Keratinocyte (primary cell): ENCODE measurements at regions not wholly inside any gene's neighbourhood (a gene's known extent, or its start where the extent isn't known, plus 50 kb on each side); places are given as distances from the start of the nearest gene placed in this dataset.

Experiments
- DNase-seq: peaks from one replicate; pipeline ENCODE4 v3.0.0-alpha.2; 2011; ENCODE audit warnings: low read depth, missing footprints, low spot score
- FAIRE-seq: peaks from 2 replicates; lab custom pipeline; 2011; peaks lifted over from hg19 to GRCh38; lab: Jason Lieb, UNC
- H2AFZ ChIP-seq: 2 replicates; pipeline ENCODE4 v1.6.0; 2012; ENCODE audit warnings: low read length, control low read depth, inconsistent platforms; ENCODE audit not compliant: control insufficient read depth
- H3K27ac ChIP-seq: 2 replicates; pipeline ENCODE4 v1.5.1; 2011; ENCODE audit warnings: low read length; ENCODE audit not compliant: control insufficient read depth, insufficient read depth
- H3K27me3 ChIP-seq: 3 replicates; pipeline ENCODE4 v1.6.0; 2011; ENCODE audit warnings: low read length; ENCODE audit not compliant: control insufficient read depth, insufficient read depth; ENCODE audit errors: extremely low read depth
- H3K36me3 ChIP-seq, 2 experiments: 2 replicates in 1 of 2; 3 replicates in 1 of 2; pipeline ENCODE4 v1.5.1; 2011; ENCODE audit warnings: low read length in 2 of 2, mild to moderate bottlenecking in 1 of 2; ENCODE audit not compliant: control insufficient read depth in 2 of 2, insufficient read depth in 2 of 2; ENCODE audit errors: extremely low read depth in 1 of 2
- H3K4me1 ChIP-seq: 3 replicates; pipeline ENCODE4 v1.5.1; 2011; ENCODE audit warnings: low read length; ENCODE audit not compliant: control insufficient read depth, insufficient read depth; ENCODE audit errors: extremely low read depth
- H3K4me2 ChIP-seq: 3 replicates; pipeline ENCODE4 v1.6.0; 2011; ENCODE audit warnings: low read depth, low read length; ENCODE audit not compliant: control insufficient read depth, insufficient read depth; ENCODE audit errors: extremely low read depth
- H3K4me3 ChIP-seq, 3 experiments: fragments of 200-600 bp in 1 of 3; sonication (generic) in 1 of 3; 2 replicates in 2 of 3; 3 replicates in 1 of 3; pipeline ENCODE4 v1.5.1; 2011 to 2016; ENCODE audit warnings: low read length in 3 of 3, mild to moderate bottlenecking in 3 of 3, control low read depth in 2 of 3, inconsistent platforms in 1 of 3, low read depth in 1 of 3, mixed read lengths in 1 of 3, mixed run types in 1 of 3, moderate library complexity in 1 of 3; ENCODE audit not compliant: control insufficient read depth in 2 of 3, insufficient read depth in 2 of 3; ENCODE audit errors: extremely low read depth in 1 of 3
- H3K79me2 ChIP-seq: 2 replicates; pipeline ENCODE4 v1.6.0; 2012; ENCODE audit warnings: low read length; ENCODE audit not compliant: control insufficient read depth, insufficient read depth
- H3K9ac ChIP-seq: 3 replicates; pipeline ENCODE4 v1.6.0; 2011; ENCODE audit warnings: low read length; ENCODE audit not compliant: control insufficient read depth, insufficient read depth; ENCODE audit errors: extremely low read depth
- H3K9me1 ChIP-seq: 3 replicates; pipeline ENCODE4 v1.6.0; 2011; ENCODE audit warnings: low read length; ENCODE audit not compliant: control insufficient read depth, insufficient read depth; ENCODE audit errors: extremely low read depth
- H3K9me3 ChIP-seq: 2 replicates; pipeline ENCODE4 v1.5.1; 2012; ENCODE audit warnings: low read depth, low read length; ENCODE audit not compliant: control insufficient read depth
- H4K20me1 ChIP-seq: 3 replicates; pipeline ENCODE4 v1.6.0; 2011; ENCODE audit warnings: low read length; ENCODE audit not compliant: control insufficient read depth, insufficient read depth; ENCODE audit errors: extremely low read depth
- CTCF ChIP-seq, 3 experiments: IDR thresholded peaks in 1 of 3; conservative IDR thresholded peaks in 1 of 3; optimal IDR thresholded peaks in 1 of 3; 2 replicates in 2 of 3; 3 replicates in 1 of 3; pipeline versions ENCODE3 to v1.5.1; 2011; ENCODE audit warnings: low read length in 3 of 3, mild to moderate bottlenecking in 3 of 3, moderate library complexity in 2 of 3, control low read depth in 1 of 3, inconsistent platforms in 1 of 3; ENCODE audit not compliant: insufficient read depth in 2 of 3; ENCODE audit errors: extremely low read depth in 1 of 3
- EZH2 ChIP-seq: IDR thresholded peaks from one replicate; pipeline ENCODE4 v1.6.1; 2012; ENCODE audit warnings: inconsistent platforms, mild to moderate bottlenecking, low read length, moderate library complexity
- dilution Hi-C: fragments of 300-500 bp; cut with MboI; formaldehyde crosslinking; loops from one replicate; pipeline ENCODE4 v1.7.0; 2020; ENCODE audit warnings: low sequenced_read_pairs; ENCODE audit not compliant: extremely low pct_ligation_motif_present

GRCh38 chrX:65903750-65904149, 136.1 kb downstream of the VSIG4 start:
- DNase-seq (no peak), FAIRE-seq (no peak)
- no peaks in the 10 kb centered on the region for H3K79me2 ChIP-seq
- H3K9me3 ChIP-seq = no peaks in the 10 kb centered on the region
- no peak overlapping the region for H3K4me3 ChIP-seq
- TF ChIP-seq EZH2 (no peak), CTCF (optimal IDR thresholded peaks at IDR 0.05 in 1 of 3, IDR thresholded peaks at IDR 0.05 in 1 of 3, conservative IDR thresholded peaks at IDR 0.05 in 1 of 3; ENCODE audit: extremely low read depth in 1 of 3, insufficient read depth in 2 of 3, low read length in 3 of 3) (no peak)
- H3K36me3 ChIP-seq = no peaks in the 10 kb centered on the region
- H3K9ac ChIP-seq = no peak overlapping the region
- dilution Hi-C loops = no loop called here
- H2AFZ ChIP-seq = no peak overlapping the region
- H3K4me2 ChIP-seq = no peak overlapping the region
- no peak overlapping the region for H3K27ac ChIP-seq
- no peaks in the 10 kb centered on the region for H3K9me1 ChIP-seq
- H3K4me1 ChIP-seq = peaks cover 3% of the 10 kb centered on the region
- no peaks in the 10 kb centered on the region for H4K20me1 ChIP-seq
- H3K27me3 ChIP-seq = no peaks in the 10 kb centered on the region

- peaks cover 3% of the 10 kb centered on the region for H3K4me1 ChIP-seq
- no peak overlapping the region for H3K9ac ChIP-seq
- no peaks in the 10 kb centered on the region for H3K9me1 ChIP-seq
- H2AFZ ChIP-seq = no peak overlapping the region
- no peak overlapping the region for H3K4me3 ChIP-seq
- no peak overlapping the region for H3K4me2 ChIP-seq
- DNase-seq (no peak), FAIRE-seq (no peak)
- no peaks in the 10 kb centered on the region for H3K9me3 ChIP-seq
- TF ChIP-seq EZH2 = no peak
- no peak for TF ChIP-seq CTCF (optimal IDR thresholded peaks at IDR 0.05 in 1 of 3, IDR thresholded peaks at IDR 0.05 in 1 of 3, conservative IDR thresholded peaks at IDR 0.05 in 1 of 3; ENCODE audit: extremely low read depth in 1 of 3, insufficient read depth in 2 of 3, low read length in 3 of 3)
- no peaks in the 10 kb centered on the region for H3K36me3 ChIP-seq
- H4K20me1 ChIP-seq = no peaks in the 10 kb centered on the region
- no peak overlapping the region for H3K27ac ChIP-seq
- dilution Hi-C loops = no loop called here
- H3K79me2 ChIP-seq = no peaks in the 10 kb centered on the region
- H3K27me3 ChIP-seq = no peaks in the 10 kb centered on the region
Measured at GRCh38 chrX:65902011-65902410, 137.9 kb downstream of the VSIG4 start.
